Right hindlimb (tissue), 1 donor: ENCODE measurements at regions not wholly inside any gene's neighbourhood (a gene's known extent, or its start where the extent isn't known, plus 50 kb on each side); places are given as distances from the start of the nearest gene placed in this dataset.

ENCODE experiments used
- DNase-seq: peaks from one replicate; pipeline ENCODE4 v3.0.0-alpha.2; 2018

DNA sequence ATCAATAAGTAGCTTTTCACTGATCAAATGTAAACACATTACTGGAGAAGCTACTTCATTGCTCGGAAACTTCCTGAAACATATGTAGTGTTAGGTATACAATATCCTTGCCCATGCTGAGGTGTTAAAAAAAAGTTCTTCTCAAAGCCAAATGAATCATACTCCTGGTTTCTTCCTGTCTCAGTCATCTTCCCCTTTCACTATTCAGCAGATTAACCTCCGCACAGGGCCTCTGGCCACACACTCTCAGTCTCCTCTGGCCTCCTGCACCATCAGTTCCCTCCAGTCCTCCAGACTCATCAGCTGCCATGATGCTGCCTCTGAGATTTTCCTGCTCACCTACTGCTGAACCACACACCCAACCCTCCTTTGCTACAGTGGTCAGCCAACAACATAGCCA, 70.5 kb upstream of the BOC start:
- no peak for DNase-seq

DNA sequence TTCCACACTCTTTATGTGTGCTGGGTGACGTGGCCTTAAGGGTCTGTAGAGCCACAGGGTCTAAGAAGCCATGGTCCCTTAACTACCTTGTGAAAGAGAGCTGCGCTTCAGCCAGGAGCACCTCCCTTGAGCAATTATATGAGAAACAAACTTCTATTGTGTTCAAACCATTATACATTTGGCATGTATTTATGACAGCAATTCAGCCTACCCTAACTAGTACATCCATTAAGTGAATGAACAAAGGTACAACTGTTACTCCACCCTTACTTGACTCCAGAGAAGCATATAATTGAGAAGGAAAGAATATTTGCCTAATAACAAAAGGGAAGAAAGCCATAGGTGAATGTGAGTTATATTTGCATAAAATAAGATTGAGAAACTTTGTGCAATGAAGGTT, 69.8 kb upstream of the BOC start:
- no peak for DNase-seq

DNA sequence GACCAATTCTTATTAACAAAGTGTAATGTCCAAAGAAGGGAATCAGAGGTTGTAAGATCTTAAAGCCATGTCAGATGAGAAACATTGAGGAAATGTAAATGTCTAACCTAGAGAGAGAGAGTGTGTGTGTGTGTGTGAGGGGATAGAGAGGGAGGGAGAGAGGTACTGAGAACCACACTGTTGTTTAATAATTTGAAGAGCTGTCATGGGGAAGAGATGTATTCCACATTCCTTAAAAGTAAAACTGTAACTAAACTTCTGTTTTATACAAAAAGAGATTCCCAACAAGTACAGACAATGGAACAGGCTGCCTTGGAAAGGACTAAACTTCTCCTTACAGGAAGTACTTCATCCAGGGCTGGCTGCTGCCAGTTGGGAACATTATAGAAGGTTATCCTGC, 68.9 kb upstream of the BOC start:
- no peak for DNase-seq

DNA sequence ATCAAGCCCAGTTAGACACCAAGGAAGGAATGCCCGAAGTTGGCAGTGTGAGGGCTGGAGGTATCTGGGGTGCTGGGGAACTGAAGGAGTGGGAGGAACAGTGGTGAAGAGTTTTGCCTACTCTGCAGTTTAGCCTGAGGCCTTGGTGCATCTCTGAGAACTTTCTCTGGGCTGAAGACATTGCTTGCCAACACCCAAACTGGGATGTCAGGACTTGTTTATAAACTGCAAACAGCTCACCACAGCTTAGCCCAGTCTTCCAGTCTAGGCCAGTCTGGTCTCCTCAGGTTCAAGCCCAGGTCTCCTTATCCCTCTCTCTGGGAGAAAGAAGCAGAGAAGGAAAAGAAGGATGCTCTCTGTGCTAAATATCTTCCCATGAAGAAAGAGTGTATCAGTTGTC, 68.0 kb upstream of the BOC start:
- no peak for DNase-seq

DNA sequence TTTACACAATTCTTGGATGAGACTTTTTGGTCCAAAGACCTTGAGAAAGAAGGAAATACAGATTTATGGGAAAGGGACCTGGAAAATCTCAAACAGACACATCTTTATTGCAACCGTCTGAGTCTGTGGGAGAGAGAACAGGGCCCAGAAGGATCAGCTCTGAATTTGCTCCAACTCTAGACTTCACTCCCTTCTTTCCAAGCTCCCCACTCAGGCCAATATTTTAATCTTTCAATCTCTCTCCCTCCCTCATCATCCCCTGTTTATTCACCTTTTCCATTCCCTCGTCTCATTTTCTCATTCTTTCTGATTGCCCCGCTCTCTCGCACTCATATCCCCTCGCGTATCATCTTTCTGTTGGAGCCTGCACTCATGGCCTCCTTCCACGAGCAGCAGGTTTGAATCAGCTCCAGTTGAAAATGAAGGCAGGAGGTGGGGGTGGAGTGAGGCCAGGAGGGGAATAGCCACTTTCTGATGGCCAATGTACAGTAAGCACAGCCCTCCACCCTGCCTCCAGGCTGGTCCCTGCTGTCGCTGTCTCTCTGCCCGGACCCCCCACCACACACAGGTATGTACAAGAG, 63.6 kb upstream of the BOC start:
- DNase-seq, result peak; percentile 95

GRCh38 chr3:113148284-113148683, 63.1 kb upstream of the BOC start:
- DNase-seq, result no peak

DNA sequence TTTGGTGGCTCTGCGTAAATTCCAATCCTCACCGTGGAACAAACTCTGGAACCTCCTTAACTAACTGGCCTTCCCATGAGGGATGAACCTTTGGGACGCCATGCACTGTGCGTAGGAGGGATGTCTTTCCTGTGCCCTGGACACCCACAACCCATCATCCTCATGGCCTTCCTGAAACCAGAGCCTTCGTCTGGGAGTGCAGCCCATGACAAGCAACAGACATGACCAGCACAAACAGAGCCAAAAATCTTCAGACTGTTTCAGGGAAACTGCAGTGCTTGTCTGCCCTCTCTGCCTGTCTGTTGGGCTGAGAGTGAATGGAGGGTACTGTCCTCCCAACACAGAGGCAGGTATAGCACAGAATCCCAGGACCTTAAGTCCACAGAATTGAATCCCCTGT, 61.1 kb upstream of the BOC start:
- no peak for DNase-seq

GRCh38 chr3:113151461-113152031, 59.8 kb upstream of the BOC start:
- peak; percentile 60 for DNase-seq

DNA sequence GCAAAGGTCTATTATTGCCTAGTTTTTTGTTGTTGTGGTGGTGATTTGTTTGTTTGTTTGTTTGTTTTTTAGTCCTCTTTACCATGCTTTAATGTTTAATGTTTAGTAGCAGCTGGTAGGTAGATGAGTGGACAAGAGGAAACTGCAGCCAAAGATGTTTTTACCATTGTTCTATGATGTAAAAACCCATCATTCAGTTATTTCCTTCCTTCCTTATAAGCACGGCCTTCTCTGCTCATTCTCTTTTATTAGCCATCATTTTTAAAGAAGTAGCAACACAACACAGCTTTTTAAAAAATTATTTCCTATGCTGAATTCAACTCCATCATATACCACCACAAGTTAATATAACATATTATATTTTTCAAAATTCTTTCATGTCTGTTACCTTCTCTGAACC, 58.5 kb upstream of the BOC start:
- no peak for DNase-seq

DNA sequence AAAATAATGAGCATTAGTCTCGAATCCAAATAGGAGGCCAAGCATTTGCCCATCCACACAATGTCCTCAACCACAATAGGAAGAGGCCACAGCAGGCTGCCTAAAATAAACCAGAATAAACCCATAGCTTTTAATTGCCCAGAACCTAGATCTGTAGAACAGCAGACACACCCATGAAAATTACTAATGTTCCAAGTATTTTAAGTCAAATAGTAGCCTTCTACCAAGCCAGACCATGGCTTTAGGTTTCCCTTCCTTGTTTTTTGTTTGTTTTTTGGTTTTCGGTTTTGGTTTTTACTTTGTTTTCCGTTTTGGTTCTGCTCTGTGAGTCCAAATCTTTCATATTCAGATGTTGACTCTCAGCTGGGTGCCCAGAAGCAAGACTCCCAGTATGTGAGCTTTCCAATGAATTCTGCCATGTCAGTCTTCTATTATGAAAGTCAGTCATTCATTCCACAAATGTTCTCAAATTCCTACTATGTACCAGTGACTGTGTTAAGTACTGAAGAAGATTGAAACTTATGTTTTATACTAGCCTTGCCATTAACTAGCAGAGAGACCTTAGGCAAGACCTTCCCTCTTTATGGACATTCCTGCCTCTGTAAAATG, 57.8 kb upstream of the BOC start:
- DNase-seq, result no peak

GRCh38 chr3:113156816-113157333, 54.5 kb upstream of the BOC start:
- DNase-seq, result no peak

DNA sequence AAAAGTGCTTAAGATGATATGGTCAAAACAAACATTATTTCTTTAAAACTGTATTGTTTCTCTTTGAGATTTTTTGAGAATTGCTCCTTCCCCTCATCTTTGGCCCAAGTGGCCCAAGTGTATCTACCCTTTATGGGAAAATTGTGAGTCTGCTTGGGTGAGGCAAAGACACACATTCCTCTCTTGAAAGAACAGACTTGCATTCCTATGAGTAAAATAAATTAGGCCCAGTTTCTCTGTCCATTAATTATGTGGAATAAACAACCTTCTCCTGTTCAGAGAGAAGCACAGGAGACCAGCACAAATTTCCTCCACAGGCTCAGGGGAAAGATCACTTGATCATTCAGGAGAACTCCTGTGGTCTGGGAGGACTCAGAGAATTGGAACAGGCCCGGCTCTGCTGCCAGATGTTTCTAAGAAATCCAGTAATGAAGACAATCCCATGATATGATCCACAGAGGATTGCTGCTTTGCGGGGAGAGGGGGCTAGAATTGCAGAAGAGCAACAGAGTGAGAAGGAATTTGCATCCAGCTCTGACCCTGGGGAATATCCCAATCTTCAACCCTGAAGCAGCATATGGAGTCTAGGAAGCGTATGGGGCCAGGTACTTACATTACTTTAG, 53.8 kb upstream of the BOC start:
- peak; percentile 83 for DNase-seq

DNA sequence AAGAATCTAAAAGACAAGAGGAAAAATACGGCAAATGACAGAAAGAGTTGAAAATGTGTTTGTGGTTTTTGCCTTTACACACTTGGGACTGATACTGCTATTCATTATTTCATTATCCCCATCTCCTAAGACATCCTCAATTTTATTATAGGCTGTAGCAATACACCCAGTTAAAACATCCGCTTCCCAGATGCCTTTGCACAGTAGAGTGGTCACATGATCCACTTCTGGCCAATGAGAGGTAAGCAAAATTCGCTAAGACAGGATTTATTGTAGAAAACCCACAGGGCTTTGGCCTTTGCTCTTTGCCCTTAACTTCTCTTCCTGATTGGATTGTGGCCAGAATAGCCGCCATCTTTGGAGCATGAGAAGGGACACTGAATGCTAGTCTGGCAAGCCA, 53.2 kb upstream of the BOC start:
- DNase-seq, result peak; percentile 43
